Omental fat pad (tissue), 3 donors: ENCODE measurements at regions not wholly inside any gene's neighbourhood (a gene's known extent, or its start where the extent isn't known, plus 50 kb on each side); places are given as distances from the start of the nearest gene placed in this dataset.
"Not testable (repeated sequence)": the region's sequence is repeated elsewhere in the genome, so short reads cannot be mapped to it uniquely, and the experiment has no call there.

Experiments used
- ATAC-seq: fragments of 150-250 bp; one replicate; pipeline ENCODE4 v1.9.1; 2016; ENCODE audit warnings: mild to moderate bottlenecking, moderate library complexity; ENCODE audit not compliant: low FRiP score
- DNase-seq: peaks from one replicate; pipeline ENCODE4 v3.0.0-alpha.2; 2019; ENCODE audit warnings: low spot score
- TF ChIP-seq, protein P1 (sequence below), 3 donors: fragments of 450-650 bp; IDR thresholded peaks; one replicate each; pipeline ENCODE4 v1.5.1; 2016 to 2017; ENCODE audit warnings: antibody characterized with exemption in 3 of 3, mild to moderate bottlenecking in 3 of 3, moderate library complexity in 2 of 3

DNA sequence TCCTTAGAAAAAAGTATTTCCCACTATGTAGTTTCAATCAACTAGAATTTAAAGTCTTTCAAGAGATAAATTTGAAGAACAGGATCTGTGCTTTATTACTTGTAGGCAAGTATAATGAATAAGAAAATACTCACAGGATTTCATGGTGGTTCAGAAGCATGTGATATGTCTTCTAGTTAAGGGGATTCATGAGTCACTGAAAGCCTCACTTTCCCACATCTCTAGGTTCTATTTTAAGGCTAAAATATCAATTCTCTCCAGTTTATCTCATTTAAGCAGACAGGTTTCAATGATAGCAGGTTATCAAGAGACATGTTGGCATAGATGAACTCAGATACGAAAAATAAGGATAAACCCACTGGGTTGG, 437.8 kb upstream of the BCHE start:
- no peak for ATAC-seq
- DNase-seq = no peak
- TF ChIP-seq, protein P1, sequence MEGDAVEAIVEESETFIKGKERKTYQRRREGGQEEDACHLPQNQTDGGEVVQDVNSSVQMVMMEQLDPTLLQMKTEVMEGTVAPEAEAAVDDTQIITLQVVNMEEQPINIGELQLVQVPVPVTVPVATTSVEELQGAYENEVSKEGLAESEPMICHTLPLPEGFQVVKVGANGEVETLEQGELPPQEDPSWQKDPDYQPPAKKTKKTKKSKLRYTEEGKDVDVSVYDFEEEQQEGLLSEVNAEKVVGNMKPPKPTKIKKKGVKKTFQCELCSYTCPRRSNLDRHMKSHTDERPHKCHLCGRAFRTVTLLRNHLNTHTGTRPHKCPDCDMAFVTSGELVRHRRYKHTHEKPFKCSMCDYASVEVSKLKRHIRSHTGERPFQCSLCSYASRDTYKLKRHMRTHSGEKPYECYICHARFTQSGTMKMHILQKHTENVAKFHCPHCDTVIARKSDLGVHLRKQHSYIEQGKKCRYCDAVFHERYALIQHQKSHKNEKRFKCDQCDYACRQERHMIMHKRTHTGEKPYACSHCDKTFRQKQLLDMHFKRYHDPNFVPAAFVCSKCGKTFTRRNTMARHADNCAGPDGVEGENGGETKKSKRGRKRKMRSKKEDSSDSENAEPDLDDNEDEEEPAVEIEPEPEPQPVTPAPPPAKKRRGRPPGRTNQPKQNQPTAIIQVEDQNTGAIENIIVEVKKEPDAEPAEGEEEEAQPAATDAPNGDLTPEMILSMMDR (IDR thresholded peaks at IDR 0.05) = no peak

DNA sequence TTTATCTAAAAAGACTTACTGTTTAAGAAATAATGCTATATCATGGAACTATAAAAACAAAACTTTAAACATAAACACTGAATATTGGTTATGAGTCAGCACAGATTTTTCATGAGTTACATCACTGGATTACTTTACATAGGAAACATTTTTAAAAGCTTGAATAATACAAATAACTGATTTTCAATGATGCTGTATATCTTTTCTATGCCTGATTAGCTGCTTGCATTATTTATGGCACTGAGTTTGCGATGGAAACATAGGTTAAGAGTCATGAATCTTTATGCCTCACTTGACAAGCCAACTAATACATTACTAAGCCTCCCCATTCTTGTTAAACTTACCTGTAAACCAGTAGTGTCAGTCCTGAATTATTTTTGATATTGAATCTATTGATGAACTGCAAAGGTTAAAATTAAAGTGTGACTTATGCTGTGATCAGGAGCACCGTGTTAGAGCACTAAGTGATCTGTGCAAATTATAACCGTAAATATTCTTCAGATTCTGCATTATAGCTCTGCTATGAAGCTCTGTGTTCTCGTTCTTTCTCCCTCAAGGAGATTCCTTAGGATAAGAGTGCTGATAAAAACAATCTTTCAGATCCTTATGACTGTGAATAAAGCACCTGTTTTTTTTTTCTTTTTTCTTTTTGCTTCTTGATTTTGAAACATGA, 437.3 kb upstream of the BCHE start:
- DNase-seq (no peak), ATAC-seq (no peak)
- TF ChIP-seq, protein P1 (IDR thresholded peaks at IDR 0.05) = no peak

DNA sequence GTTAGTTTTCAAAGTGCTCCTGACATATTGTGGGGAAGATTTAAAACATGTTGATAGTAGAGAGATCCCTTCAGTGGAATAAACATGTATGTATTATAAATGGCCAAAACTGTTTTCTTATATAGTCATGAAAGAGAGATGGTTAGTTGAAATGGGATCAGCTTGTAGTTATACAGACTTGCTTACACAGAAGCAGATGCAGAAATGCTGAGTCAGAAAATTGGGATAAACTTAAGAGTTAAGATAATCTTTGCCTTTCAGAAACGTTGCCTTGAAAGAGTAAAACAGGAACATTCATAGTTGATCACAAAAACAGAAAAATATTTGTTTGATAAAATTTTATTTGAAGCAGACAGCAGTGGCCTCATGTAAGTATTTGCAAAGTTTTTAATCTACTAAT, 433.2 kb upstream of the BCHE start:
- DNase-seq (no peak), ATAC-seq (no peak)
- TF ChIP-seq, protein P1 (IDR thresholded peaks at IDR 0.05) = no peak

DNA sequence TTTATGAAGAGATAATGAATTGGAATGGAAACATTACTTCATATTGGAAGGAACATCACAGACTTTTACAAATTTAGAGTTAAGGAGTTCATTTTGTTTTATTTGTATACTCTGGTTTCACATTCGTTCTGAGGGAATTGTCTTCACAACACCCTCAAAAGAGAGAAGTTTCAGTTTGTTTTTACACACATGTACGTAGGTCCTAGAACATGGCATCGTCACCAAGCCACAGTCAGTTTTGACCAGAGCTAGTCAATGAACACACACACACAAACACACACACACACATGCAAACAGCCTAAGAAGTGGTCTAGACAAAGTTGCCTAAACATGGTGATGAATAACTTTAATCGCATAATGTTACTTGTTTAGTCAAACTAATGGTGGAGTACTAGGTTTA, 427.9 kb upstream of the BCHE start:
- TF ChIP-seq, protein P1 (IDR thresholded peaks at IDR 0.05) = no peak
- ATAC-seq = no peak
- no peak for DNase-seq

DNA sequence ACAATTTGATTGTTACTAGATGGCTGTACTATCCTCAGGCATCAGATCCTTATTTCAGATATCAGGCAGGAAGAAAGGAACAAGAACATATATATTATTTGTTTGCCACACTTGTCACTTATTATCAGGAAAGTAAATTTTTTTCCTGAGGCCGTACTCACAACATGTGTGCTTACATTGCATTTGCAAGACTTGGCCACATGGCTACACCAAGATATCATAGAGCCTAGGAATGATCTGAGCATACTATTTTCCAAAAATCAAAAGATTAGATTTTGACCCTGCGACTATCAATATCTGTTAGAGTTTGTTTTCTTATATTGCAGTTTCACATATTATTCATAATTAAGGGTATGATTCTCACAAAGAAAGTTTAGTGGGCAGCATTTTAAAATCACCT, 426.2 kb upstream of the BCHE start:
- ATAC-seq (no peak), DNase-seq (no peak)
- TF ChIP-seq, protein P1 (IDR thresholded peaks at IDR 0.05) = no peak

DNA sequence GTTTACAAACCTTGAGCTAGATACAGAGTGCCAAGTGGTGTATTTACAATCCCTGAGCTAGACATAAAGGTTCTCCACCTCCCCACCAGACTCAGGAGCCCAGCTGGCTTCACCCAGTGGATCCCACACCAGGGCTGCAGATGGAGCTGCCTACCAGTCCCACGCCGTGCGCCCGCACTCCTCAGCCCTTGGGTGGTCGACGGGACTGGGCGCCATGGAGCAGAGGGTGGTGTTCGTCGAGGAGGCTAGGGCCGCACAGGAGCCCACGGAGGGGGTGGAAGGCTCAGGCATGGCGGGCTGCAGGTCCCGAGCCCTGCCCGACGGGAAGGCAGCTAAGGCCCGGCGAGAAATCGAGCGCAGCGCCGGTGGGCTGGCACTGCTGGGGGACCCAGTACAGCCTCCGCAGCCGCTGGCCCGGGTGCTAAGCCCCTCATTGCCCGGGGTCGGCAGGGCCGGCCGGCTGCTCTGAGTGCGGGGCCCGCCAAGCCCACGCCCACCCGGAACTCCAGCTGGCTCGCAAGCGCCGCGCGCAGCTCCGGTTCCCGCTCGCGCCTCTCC, 421.1 kb upstream of the BCHE start:
- DNase-seq, ATAC-seq: not testable (repeated sequence)

DNA sequence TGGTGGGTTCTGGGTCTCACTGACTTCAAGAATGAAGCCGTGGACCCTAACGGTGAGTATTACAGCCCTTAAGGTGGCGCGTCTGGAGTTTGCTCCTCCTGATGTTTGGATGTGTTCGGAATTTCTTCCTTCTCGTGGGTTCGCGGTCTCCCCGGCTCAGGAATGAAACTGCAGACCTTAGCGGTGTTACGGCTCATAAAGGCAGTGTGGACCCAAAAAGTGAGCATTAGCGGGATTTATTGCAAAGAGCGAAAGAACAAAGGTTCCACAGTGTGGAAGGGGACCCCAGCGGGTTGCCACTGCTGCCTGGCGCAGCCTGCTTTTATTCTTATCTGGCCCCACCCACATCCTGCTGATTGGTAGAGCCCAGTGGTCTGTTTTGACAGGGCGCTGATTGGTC, 420.5 kb upstream of the BCHE start:
- DNase-seq (no peak), ATAC-seq (no peak)
- TF ChIP-seq, protein P1 (IDR thresholded peaks at IDR 0.05) = no peak
